WI38 (cell line): ENCODE measurements at regions not wholly inside any gene's neighbourhood (a gene's known extent, or its start where the extent isn't known, plus 50 kb on each side); places are given as distances from the start of the nearest gene placed in this dataset.

Source experiments
- H3K4me3 ChIP-seq: 2 replicates; pipeline ENCODE4 v1.5.1; 2011; ENCODE audit warnings: low read depth, mild to moderate bottlenecking, control low read depth, low read length
- CTCF ChIP-seq: IDR thresholded peaks from 2 replicates; pipeline ENCODE4 v1.5.1; 2012; ENCODE audit warnings: low read depth, mild to moderate bottlenecking, control low read depth, low read length

- TF ChIP-seq CTCF = no peak
- no peak overlapping the region for H3K4me3 ChIP-seq
Measured at GRCh38 chr5:4255441-4255840, 659.8 kb downstream of the IRX1 start.

DNA sequence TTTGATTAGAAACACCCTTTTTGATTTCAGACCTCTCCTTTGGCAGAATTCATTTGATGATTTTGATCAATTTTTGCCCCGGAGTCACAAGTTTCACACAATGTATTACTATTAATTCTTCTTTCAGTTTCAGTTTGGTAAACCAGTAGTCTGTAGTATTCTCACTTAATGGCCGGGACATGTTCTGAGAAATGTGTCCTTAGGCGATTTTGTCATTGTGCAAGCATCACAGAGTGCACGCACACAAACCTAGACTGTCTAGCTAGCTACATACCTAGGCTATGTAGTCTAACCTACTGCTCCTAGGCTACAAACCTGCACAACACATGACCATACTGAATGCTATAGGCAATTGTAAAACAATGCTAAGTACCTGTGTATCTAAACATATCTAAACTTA is 662.5 kb downstream of the IRX1 start:
- no peak overlapping the region for H3K4me3 ChIP-seq
- no peak for TF ChIP-seq CTCF

- H3K4me3 ChIP-seq = no peak overlapping the region
- no peak for TF ChIP-seq CTCF
Measured at GRCh38 chr5:4271193-4271592, 675.6 kb downstream of the IRX1 start.

DNA sequence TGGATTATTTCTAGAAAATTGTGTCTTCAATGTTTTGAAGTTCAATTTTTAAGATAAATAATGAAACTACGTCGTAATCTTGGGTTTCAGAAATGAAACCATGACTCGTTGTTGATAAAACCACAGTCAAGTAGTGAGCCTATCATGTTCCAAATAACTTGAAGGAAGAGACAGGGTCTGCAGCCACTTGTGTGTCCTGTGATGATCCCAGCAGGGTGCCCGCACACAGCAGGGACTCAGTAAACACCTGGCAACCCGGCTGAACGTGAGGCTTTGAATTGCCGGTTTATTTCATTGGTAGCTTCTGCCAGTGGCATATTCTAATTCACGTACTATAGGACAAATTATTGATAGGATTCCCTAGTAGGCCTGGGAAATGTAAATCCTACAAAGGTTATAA is 679.6 kb downstream of the IRX1 start:
- TF ChIP-seq CTCF = no peak
- H3K4me3 ChIP-seq = no peak overlapping the region

GRCh38 chr5:4294878-4295277 is 699.2 kb downstream of the IRX1 start:
- no peak for TF ChIP-seq CTCF
- no peak overlapping the region for H3K4me3 ChIP-seq

DNA sequence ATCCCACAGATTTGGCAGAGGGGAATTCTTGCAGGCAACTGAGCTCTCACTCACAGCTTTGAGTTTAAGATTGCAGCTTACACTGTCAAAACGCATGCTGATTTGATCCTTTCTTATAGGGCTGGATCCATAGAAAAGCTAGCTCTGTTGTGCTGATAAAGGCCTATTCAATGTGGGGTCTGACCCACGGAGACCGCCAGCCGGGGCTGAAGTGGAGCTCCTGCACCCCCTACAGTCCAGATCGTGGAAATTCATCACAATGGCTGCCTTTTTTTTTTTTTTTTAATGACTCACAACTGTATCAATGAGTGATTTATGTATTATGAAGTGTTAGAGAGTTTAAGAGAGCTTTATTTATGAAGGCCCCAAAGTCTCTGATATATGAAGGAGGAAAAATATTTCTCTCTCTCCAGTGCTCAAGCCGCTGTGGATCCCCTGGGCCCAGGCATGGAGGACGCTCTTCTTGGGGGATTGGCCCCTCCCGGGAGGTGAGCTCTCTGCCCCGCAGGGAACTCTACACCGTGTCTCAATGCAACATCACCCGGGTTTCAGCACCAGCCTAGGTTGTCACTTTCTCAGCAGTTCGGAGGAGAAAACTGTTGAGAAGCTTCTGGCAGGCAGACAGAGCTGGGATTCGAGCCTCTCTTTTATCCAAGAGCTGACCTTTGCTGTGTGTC is 700.2 kb downstream of the IRX1 start:
- no peak for TF ChIP-seq CTCF
- H3K4me3 ChIP-seq = no peak overlapping the region

GRCh38 chr5:4306057-4306456 is 710.4 kb downstream of the IRX1 start:
- no peak overlapping the region for H3K4me3 ChIP-seq
- TF ChIP-seq CTCF = no peak
